Coronary artery (tissue), 2 donors: ENCODE measurements at regions not wholly inside any gene's neighbourhood (a gene's known extent, or its start where the extent isn't known, plus 50 kb on each side); places are given as distances from the start of the nearest gene placed in this dataset.

ENCODE experiments used
- DNase-seq: peaks from one replicate; pipeline ENCODE4 v3.0.0-alpha.2; 2017; ENCODE audit warnings: low spot score
- H3K27ac ChIP-seq, 2 donors: fragments of 200-600 bp; sonication (generic); one replicate each; pipeline ENCODE4 v1.5.1; 2016 to 2019
- H3K4me3 ChIP-seq: fragments of 200-600 bp; sonication (generic); 2 replicates; pipeline ENCODE4 v1.5.1; 2016; ENCODE audit warnings: mild to moderate bottlenecking, moderate library complexity
- CTCF ChIP-seq: fragments of 200-600 bp; sonication (generic); IDR thresholded peaks from one replicate; pipeline ENCODE4 v1.5.1; 2019; ENCODE audit warnings: antibody characterized with exemption

- no peak for TF ChIP-seq CTCF
Observed at GRCh38 chr2:18830962-18831361, 241.6 kb upstream of the NT5C1B start.

GRCh38 chr2:18829976-18830375 is 240.6 kb upstream of the NT5C1B start:
- Histone ChIP-seq H3K4me3 (no peak overlapping the region), H3K27ac (peak overlapping the region in 1 of 2 donors; percentile 2)
- no peak for DNase-seq
- no peak for TF ChIP-seq CTCF

More at GRCh38 chr2:18830962-18831361, 241.6 kb upstream of the NT5C1B start:
- no peak for DNase-seq
- Histone ChIP-seq H3K27ac (no peak overlapping the region), H3K4me3 (no peak overlapping the region)

- Histone ChIP-seq H3K27ac (peak overlapping the region in 1 of 2 donors; percentile 2), H3K4me3 (no peak overlapping the region)
- no peak for TF ChIP-seq CTCF
- no peak for DNase-seq
Observed at GRCh38 chr2:18829251-18829902, 240.0 kb upstream of the NT5C1B start.

GRCh38 chr2:18828296-18828695 is 238.9 kb upstream of the NT5C1B start:
- DNase-seq: no peak
- H3K4me3 ChIP-seq: no peak overlapping the region

GRCh38 chr2:18825838-18826237 is 236.5 kb upstream of the NT5C1B start:
- H3K27ac ChIP-seq: no peak overlapping the region
- H3K4me3 ChIP-seq: no peak overlapping the region
- no peak for TF ChIP-seq CTCF
- no peak for DNase-seq

More at GRCh38 chr2:18828296-18828695, 238.9 kb upstream of the NT5C1B start:
- no peak for TF ChIP-seq CTCF
- H3K27ac ChIP-seq: no peak overlapping the region

- no peak overlapping the region for H3K27ac ChIP-seq
- DNase-seq: no peak
- H3K4me3 ChIP-seq: no peak overlapping the region
- TF ChIP-seq CTCF: no peak
Observed at GRCh38 chr2:18824915-18825314, 235.5 kb upstream of the NT5C1B start.

- no peak overlapping the region for H3K4me3 ChIP-seq
- no peak for TF ChIP-seq CTCF
- H3K27ac ChIP-seq: no peak overlapping the region
- DNase-seq: no peak
Observed at GRCh38 chr2:18824325-18824790, 235.0 kb upstream of the NT5C1B start.
